ENCODE measurements at regions not wholly inside any gene's neighbourhood (a gene's known extent, or its start where the extent isn't known, plus 50 kb on each side); places are given as distances from the start of the nearest gene placed in this dataset.

GRCh38 chr10:130407052-130407451 lies 270.9 kb downstream of the GLRX3 start:
- TF ChIP-seq POLR2A (IDR thresholded peaks at IDR 0.05) (no peak), CTCF (IDR thresholded peaks at IDR 0.05) (no peak), POLR2AphosphoS5 (IDR thresholded peaks at IDR 0.05) (no peak)
- DNase-seq (ENCODE audit: low spot score): no peak
- intact Hi-C loops (cut with DNase I): no loop called here
- Histone ChIP-seq H3K4me3 (no peak overlapping the region), H3K9me3 (no peaks in the 10 kb centered on the region), H3K27me3 (replicated peaks; ENCODE audit: insufficient read depth) (no peaks in the 10 kb centered on the region), H3K36me3 (no peaks in the 10 kb centered on the region), H3K4me1 (replicated peaks) (no peaks in the 10 kb centered on the region), H3K27ac (no peak overlapping the region)
- 82% methylated on average over 4 of the region's 4 CpGs for WGBS

GRCh38 chr10:130409331-130409730 lies 273.1 kb downstream of the GLRX3 start:
- Histone ChIP-seq H3K27me3 (replicated peaks; ENCODE audit: insufficient read depth) (no peaks in the 10 kb centered on the region), H3K4me3 (no peak overlapping the region), H3K27ac (no peak overlapping the region), H3K4me1 (replicated peaks) (no peaks in the 10 kb centered on the region), H3K36me3 (no peaks in the 10 kb centered on the region), H3K9me3 (no peaks in the 10 kb centered on the region)
- 58% methylated on average over 11 of the region's 11 CpGs for WGBS
- intact Hi-C loops (cut with DNase I): no loop called here
- TF ChIP-seq POLR2AphosphoS5 (IDR thresholded peaks at IDR 0.05) (no peak), POLR2A (IDR thresholded peaks at IDR 0.05) (no peak), CTCF (IDR thresholded peaks at IDR 0.05) (no peak)
- DNase-seq (ENCODE audit: low spot score): no peak

GRCh38 chr10:130409931-130410330 lies 273.7 kb downstream of the GLRX3 start:
- H3K4me3 ChIP-seq: no peak overlapping the region
- H3K27me3 ChIP-seq (replicated peaks; ENCODE audit: insufficient read depth): no peaks in the 10 kb centered on the region
- DNase-seq (ENCODE audit: low spot score): no peak
- no peaks in the 10 kb centered on the region for H3K9me3 ChIP-seq
- TF ChIP-seq POLR2AphosphoS5 (IDR thresholded peaks at IDR 0.05): no peak
- no peak for TF ChIP-seq POLR2A (IDR thresholded peaks at IDR 0.05)
- TF ChIP-seq CTCF (IDR thresholded peaks at IDR 0.05): no peak
- no peak overlapping the region for H3K27ac ChIP-seq
- no peaks in the 10 kb centered on the region for H3K4me1 ChIP-seq (replicated peaks)
- WGBS: 81% methylated on average over 10 of the region's 10 CpGs
- intact Hi-C loops (cut with DNase I): no loop called here
- no peaks in the 10 kb centered on the region for H3K36me3 ChIP-seq

- Histone ChIP-seq H3K4me3 (no peak overlapping the region), H3K36me3 (no peaks in the 10 kb centered on the region), H3K27ac (no peak overlapping the region), H3K9me3 (no peaks in the 10 kb centered on the region), H3K27me3 (replicated peaks; ENCODE audit: insufficient read depth) (no peaks in the 10 kb centered on the region), H3K4me1 (replicated peaks) (no peaks in the 10 kb centered on the region)
- intact Hi-C loops (cut with DNase I): no loop called here
- WGBS: 46% methylated on average over 13 of the region's 13 CpGs
- TF ChIP-seq CTCF (IDR thresholded peaks at IDR 0.05) (no peak), POLR2AphosphoS5 (IDR thresholded peaks at IDR 0.05) (no peak), POLR2A (IDR thresholded peaks at IDR 0.05) (no peak)
- DNase-seq (ENCODE audit: low spot score): no peak
Observed at GRCh38 chr10:130411496-130412085, 275.4 kb downstream of the GLRX3 start.

- intact Hi-C loops (cut with DNase I): no loop called here
Observed at GRCh38 chr10:130412317-130412716, 276.1 kb downstream of the GLRX3 start.

More at GRCh38 chr10:130412317-130412716, 276.1 kb downstream of the GLRX3 start:
- H3K27me3 ChIP-seq (replicated peaks; ENCODE audit: insufficient read depth): no peaks in the 10 kb centered on the region
- H3K27ac ChIP-seq: no peak overlapping the region
- no peak for DNase-seq (ENCODE audit: low spot score)
- WGBS: 69% methylated on average over 5 of the region's 5 CpGs
- H3K4me1 ChIP-seq (replicated peaks): no peaks in the 10 kb centered on the region
- no peaks in the 10 kb centered on the region for H3K9me3 ChIP-seq
- TF ChIP-seq POLR2AphosphoS5 (IDR thresholded peaks at IDR 0.05) (no peak), POLR2A (IDR thresholded peaks at IDR 0.05) (no peak), CTCF (IDR thresholded peaks at IDR 0.05) (no peak)
- H3K36me3 ChIP-seq: no peaks in the 10 kb centered on the region
- no peak overlapping the region for H3K4me3 ChIP-seq
